Transverse colon (tissue), 4 donors: ENCODE measurements at regions not wholly inside any gene's neighbourhood (a gene's known extent, or its start where the extent isn't known, plus 50 kb on each side); places are given as distances from the start of the nearest gene placed in this dataset.
"Not testable (repeated sequence)": the region's sequence is repeated elsewhere in the genome, so short reads cannot be mapped to it uniquely, and the experiment has no call there.

ENCODE experiments used
- DNase-seq: peaks from one replicate; pipeline ENCODE4 v3.0.0-alpha.2; 2019
- H3K27ac ChIP-seq, 4 donors: fragments of 200-600 bp; sonication (generic); 2 replicates each; pipeline ENCODE4 v1.5.1; 2016 to 2018; ENCODE audit warnings: inconsistent platforms in 4 of 4
- H3K27me3 ChIP-seq: fragments of 200-600 bp; sonication (generic); 2 replicates; pipeline ENCODE4 v1.5.1; 2017; ENCODE audit warnings: inconsistent platforms
- H3K36me3 ChIP-seq, 4 donors: fragments of 200-600 bp; sonication (generic); 2 replicates each; pipeline ENCODE4 v1.5.1; 2017 to 2019; ENCODE audit warnings: inconsistent platforms in 4 of 4
- H3K4me1 ChIP-seq, 4 donors: fragments of 200-600 bp; sonication (generic); 2 replicates each; pipeline ENCODE4 v1.5.1; 2017 to 2020; ENCODE audit warnings: inconsistent platforms in 4 of 4
- H3K4me3 ChIP-seq, 4 donors: fragments of 200-600 bp; sonication (generic); 1 replicate in 1 of 4; 2 replicates in 3 of 4; pipeline versions ENCODE4 v1.5.1 to v1.6.1; 2017 to 2019; ENCODE audit warnings: inconsistent platforms in 4 of 4
- H3K9me3 ChIP-seq, 2 donors: fragments of 200-600 bp; sonication (generic); 2 replicates each; pipeline ENCODE4 v1.5.1; 2017 to 2019; ENCODE audit warnings: inconsistent platforms in 2 of 2
- EP300 ChIP-seq: sonication (generic); formaldehyde crosslinking; IDR thresholded peaks from one replicate; pipeline ENCODE4 v1.6.1; 2017; ENCODE audit warnings: antibody characterized with exemption, low read depth
- POLR2A ChIP-seq: fragments of 450-650 bp; IDR thresholded peaks from one replicate; pipeline ENCODE4 v1.6.1; 2016; ENCODE audit warnings: antibody characterized with exemption, mild to moderate bottlenecking, moderate library complexity
- POLR2AphosphoS5 ChIP-seq, 3 donors: sonication (generic); formaldehyde crosslinking; IDR thresholded peaks; one replicate each; pipeline ENCODE4 v1.6.1; 2016; ENCODE audit warnings: antibody characterized with exemption in 3 of 3
- WGBS, 2 donors: methylation state at CpG; one replicate each; pipeline ENCODE4 v1.1.5; 2018; ENCODE audit warnings: low coverage in 1 of 2; 5-methylcytosine and 5-hydroxymethylcytosine counted together
- in situ Hi-C, 4 donors: fragments of 200-750 bp; cut with MboI; loops; one replicate each; pipeline versions ENCODE4 v1.15.0 to v1.15.1; 2017; ENCODE audit warnings: low sequenced_read_pairs in 3 of 4, low pct_ligation_motif_present in 1 of 4, low pct_unique_long_range_greater_than_20kb in 1 of 4
- intact Hi-C: fragments of 100-400 bp; cut with DNase I; formaldehyde crosslinking; loops from one replicate; pipeline ENCODE4 v1.15.1; 2023; ENCODE audit warnings: low total_unique reads
- TF ChIP-seq, protein P1 (sequence below), 5 experiments: fragments of 200-600 bp in 3 of 5; fragments of 450-650 bp in 2 of 5; sonication (generic) in 3 of 5; IDR thresholded peaks; 1 replicate in 2 of 5; 2 replicates in 3 of 5; pipeline ENCODE4 v1.5.1; 2016 to 2017; ENCODE audit warnings: antibody characterized with exemption in 5 of 5, inconsistent platforms in 3 of 5, mild to moderate bottlenecking in 2 of 5, moderate library complexity in 1 of 5

DNA sequence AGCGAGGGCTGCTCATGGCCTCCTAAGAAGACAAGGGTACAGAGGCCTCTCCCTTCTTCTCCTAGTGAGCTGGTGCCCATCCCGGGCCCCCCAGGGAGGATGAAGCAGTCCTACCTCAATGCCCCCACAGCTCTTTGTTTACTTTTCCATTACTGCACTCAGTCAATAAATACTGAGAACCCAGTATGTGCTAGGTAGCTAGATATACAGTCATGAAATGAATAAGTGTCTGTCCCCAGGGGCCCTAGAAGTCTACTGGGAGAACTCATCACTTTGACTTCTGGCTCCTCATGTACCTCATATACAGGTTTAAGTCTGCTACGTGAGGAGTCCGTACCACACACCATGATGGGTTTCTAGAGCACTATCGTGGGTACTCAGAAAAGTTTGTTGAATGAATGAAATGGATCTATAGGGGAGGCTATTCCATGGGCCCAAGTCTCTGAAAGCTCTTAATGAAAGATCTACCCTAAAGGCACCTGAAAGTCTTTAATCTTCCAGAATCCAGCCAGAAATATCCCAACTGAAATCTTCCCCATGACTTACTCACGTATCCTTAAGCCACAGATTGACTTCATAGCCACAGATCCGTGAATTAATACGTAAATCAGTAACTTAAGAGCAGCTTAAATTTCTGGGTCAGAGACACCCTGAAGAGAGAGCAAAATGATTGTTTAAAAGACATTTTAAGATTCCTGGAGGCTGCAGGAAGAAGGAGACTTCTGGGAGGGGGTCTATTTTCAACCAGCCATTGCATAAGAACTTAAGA, 51.6 kb upstream of the POMP start:
- Histone ChIP-seq H3K36me3 (no peaks in the 10 kb centered on the region), H3K27me3 (peaks cover 3% of the 10 kb centered on the region), H3K4me1 (no peaks in the 10 kb centered on the region), H3K4me3 (no peak overlapping the region), H3K27ac (no peak overlapping the region), H3K9me3 (no peaks in the 10 kb centered on the region)
- in situ Hi-C loops (no loop called here), intact Hi-C loops (no loop called here)
- DNase-seq = no peak
- no peak for TF ChIP-seq EP300
- no peak for TF ChIP-seq POLR2A
- no peak for TF ChIP-seq POLR2AphosphoS5 (IDR thresholded peaks at IDR 0.05)
- TF ChIP-seq, protein P1, sequence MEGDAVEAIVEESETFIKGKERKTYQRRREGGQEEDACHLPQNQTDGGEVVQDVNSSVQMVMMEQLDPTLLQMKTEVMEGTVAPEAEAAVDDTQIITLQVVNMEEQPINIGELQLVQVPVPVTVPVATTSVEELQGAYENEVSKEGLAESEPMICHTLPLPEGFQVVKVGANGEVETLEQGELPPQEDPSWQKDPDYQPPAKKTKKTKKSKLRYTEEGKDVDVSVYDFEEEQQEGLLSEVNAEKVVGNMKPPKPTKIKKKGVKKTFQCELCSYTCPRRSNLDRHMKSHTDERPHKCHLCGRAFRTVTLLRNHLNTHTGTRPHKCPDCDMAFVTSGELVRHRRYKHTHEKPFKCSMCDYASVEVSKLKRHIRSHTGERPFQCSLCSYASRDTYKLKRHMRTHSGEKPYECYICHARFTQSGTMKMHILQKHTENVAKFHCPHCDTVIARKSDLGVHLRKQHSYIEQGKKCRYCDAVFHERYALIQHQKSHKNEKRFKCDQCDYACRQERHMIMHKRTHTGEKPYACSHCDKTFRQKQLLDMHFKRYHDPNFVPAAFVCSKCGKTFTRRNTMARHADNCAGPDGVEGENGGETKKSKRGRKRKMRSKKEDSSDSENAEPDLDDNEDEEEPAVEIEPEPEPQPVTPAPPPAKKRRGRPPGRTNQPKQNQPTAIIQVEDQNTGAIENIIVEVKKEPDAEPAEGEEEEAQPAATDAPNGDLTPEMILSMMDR (IDR thresholded peaks at IDR 0.05) = no peak
- 87 to 88% methylated on average over 3 to 8 of the region's 8 CpGs for WGBS, 2 donors

DNA sequence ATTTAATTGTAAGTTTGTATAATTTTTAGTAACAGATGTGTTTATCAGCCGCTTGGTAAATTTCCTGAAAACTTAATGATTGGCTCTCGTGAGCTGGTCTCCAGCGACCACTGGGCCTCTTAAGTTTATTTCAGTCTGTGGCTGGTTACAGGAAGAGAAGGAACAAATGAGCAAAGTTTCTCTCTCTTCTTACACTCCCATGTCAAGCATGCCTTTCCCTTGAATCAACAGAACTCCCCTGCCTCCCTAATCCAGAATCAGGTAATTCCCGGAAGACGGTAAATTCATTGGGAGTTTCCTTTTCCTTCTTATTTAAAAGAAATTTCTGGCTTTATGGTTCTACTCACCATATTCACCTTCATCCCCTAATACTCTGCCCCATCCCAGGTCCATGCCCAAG, 52.5 kb upstream of the POMP start:
- H3K4me1 ChIP-seq = no peaks in the 10 kb centered on the region
- peaks cover 3% of the 10 kb centered on the region for H3K27me3 ChIP-seq
- H3K4me3 ChIP-seq = no peak overlapping the region
- no peaks in the 10 kb centered on the region for H3K36me3 ChIP-seq
- intact Hi-C loops = no loop called here
- WGBS, 2 donors = 83 to 92% methylated on average over 5 of the region's 5 CpGs
- no peak overlapping the region for H3K27ac ChIP-seq
- no peak for TF ChIP-seq POLR2A
- no peak for TF ChIP-seq EP300
- TF ChIP-seq, protein P1 (IDR thresholded peaks at IDR 0.05) = no peak
- no peak for TF ChIP-seq POLR2AphosphoS5 (IDR thresholded peaks at IDR 0.05)
- in situ Hi-C loops = no loop called here
- H3K9me3 ChIP-seq = no peaks in the 10 kb centered on the region
- no peak for DNase-seq

DNA sequence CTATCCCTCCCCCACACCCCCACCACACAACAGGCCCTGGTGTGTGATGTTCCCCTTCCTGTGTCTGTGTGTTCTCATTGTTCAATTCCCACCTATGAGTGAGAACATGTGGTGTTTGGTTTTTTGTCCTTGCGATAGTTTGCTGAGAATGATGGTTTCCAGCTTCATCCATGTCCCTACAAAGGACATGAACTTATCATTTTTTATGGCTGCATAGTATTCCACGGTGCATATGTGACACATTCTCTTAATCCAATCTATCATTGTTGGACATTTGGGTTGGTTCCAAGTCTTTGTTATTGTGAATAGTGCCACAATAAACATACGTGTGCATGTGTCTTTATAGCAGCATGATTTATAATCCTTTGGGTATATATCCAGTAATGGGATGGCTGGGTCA, 53.8 kb upstream of the POMP start:
- intact Hi-C loops, DNase-seq, H3K4me1 ChIP-seq, H3K36me3 ChIP-seq, H3K9me3 ChIP-seq, H3K27ac ChIP-seq, H3K4me3 ChIP-seq, in situ Hi-C loops, H3K27me3 ChIP-seq: not testable (repeated sequence)
- 20 to 66% methylated on average over 1 to 3 of the region's 3 CpGs for WGBS, 2 donors

DNA sequence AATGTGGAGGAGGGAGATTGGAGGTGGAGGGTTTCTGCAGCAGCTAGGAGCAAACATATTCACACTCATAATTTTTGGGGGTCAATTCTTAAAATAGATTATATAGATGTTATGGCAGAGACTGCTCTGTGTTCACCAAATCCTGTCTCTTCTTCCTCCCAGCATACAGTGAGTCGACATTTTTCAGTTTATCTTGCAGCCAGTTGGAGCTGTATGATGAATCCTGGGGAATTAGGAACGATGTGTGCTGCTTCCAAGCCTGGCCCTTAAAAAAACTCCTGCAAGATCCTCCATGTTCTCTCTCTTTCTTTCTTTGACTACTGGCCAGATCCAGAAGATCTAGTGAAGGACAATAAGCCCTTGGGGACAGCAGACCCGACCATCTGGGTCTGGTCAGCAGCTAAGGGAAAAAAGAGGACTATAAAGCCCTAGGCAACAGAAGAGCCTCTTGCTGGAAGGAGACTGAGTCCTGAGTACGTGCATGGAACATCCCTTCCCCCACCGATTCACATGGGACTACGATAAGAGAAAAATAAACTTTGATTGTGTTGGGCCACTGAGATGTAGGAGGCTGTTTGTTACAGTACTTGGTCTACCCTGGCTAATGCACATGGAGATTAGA, 55.8 kb upstream of the POMP start:
- no peaks in the 10 kb centered on the region for H3K36me3 ChIP-seq
- H3K4me1 ChIP-seq = no peaks in the 10 kb centered on the region
- peaks cover 3% of the 10 kb centered on the region for H3K27me3 ChIP-seq
- H3K9me3 ChIP-seq = no peaks in the 10 kb centered on the region
- no peak overlapping the region for H3K27ac ChIP-seq
- 70 to 72% methylated on average over 4 to 6 of the region's 6 CpGs for WGBS, 2 donors
- in situ Hi-C loops = no loop called here
- no peak for DNase-seq
- no peak overlapping the region for H3K4me3 ChIP-seq
- intact Hi-C loops = no loop called here
- TF ChIP-seq, protein P1 (IDR thresholded peaks at IDR 0.05) = no peak
- TF ChIP-seq POLR2A (no peak), EP300 (no peak), POLR2AphosphoS5 (IDR thresholded peaks at IDR 0.05) (no peak)
